ENCODE measurements at regions not wholly inside any gene's neighbourhood (a gene's known extent, or its start where the extent isn't known, plus 50 kb on each side); places are given as distances from the start of the nearest gene placed in this dataset.

- TF ChIP-seq EZH2 (IDR thresholded peaks at IDR 0.05; ENCODE audit: low read depth): no peak
- no peak for TF ChIP-seq CTCF (conservative IDR thresholded peaks at IDR 0.05)
Observed at GRCh38 chr1:188363943-188364342, 1535.2 kb downstream of the PLA2G4A start.

Data from PC-9 (cell line).